CD14-positive monocyte (primary cell): ENCODE measurements at regions not wholly inside any gene's neighbourhood (a gene's known extent, or its start where the extent isn't known, plus 50 kb on each side); places are given as distances from the start of the nearest gene placed in this dataset.

Source experiments
- DNase-seq, 3 donors: peaks; one replicate each; pipeline ENCODE4 v3.0.0-alpha.2; 2011 to 2022
- H2AFZ ChIP-seq: 2 replicates; pipeline ENCODE4 v1.6.0; 2012; ENCODE audit warnings: mild to moderate bottlenecking, low read depth, low read length, inconsistent platforms; ENCODE audit not compliant: insufficient read depth, poor library complexity, severe bottlenecking
- H3K27ac ChIP-seq, 2 donors: 1 replicate in 1 of 2; 2 replicates in 1 of 2; pipeline ENCODE4 v1.5.1; 2012 to 2013; ENCODE audit warnings: low read length in 2 of 2, control low read depth in 1 of 2, inconsistent platforms in 1 of 2, low read depth in 1 of 2, mild to moderate bottlenecking in 1 of 2
- H3K27me3 ChIP-seq, 2 donors: one replicate each; pipeline versions ENCODE4 v1.6.0 to v1.6.1; 2011 to 2013; ENCODE audit warnings: low read length in 2 of 2; ENCODE audit not compliant: control insufficient read depth in 2 of 2, insufficient read depth in 2 of 2
- H3K36me3 ChIP-seq, 2 donors: replicated peaks in 1 of 2; 1 replicate in 1 of 2; 2 replicates in 1 of 2; pipeline versions ENCODE4 v1.5.1 to v1.6.1; 2012 to 2013; ENCODE audit warnings: low read length in 2 of 2, control low read depth in 1 of 2, inconsistent platforms in 1 of 2, mild to moderate bottlenecking in 1 of 2; ENCODE audit not compliant: insufficient read depth in 2 of 2, control insufficient read depth in 1 of 2
- H3K4me1 ChIP-seq, 2 donors: 1 replicate in 1 of 2; 2 replicates in 1 of 2; pipeline versions ENCODE4 v1.5.1 to v1.6.1; 2012 to 2013; ENCODE audit warnings: low read length in 2 of 2, control low read depth in 1 of 2, inconsistent platforms in 1 of 2, mild to moderate bottlenecking in 1 of 2, moderate library complexity in 1 of 2; ENCODE audit not compliant: insufficient read depth in 2 of 2, control insufficient read depth in 1 of 2
- H3K4me2 ChIP-seq: replicated peaks from 2 replicates; pipeline ENCODE3; 2012; ENCODE audit warnings: low read length, moderate library complexity, mild to moderate bottlenecking; ENCODE audit not compliant: poor library complexity, severe bottlenecking; ENCODE audit errors: extremely low read depth
- H3K4me3 ChIP-seq, 3 experiments: fragments of 200-600 bp in 1 of 3; sonication (generic) in 1 of 3; replicated peaks in 1 of 3; 1 replicate in 2 of 3; 2 replicates in 1 of 3; pipeline ENCODE4 v1.5.1; 2011 to 2013; ENCODE audit warnings: low read length in 3 of 3, mild to moderate bottlenecking in 3 of 3, control low read depth in 2 of 3, low read depth in 2 of 3, inconsistent platforms in 1 of 3, moderate library complexity in 1 of 3
- H3K79me2 ChIP-seq: 2 replicates; pipeline ENCODE4 v1.6.0; 2012; ENCODE audit warnings: mild to moderate bottlenecking, control low read depth, inconsistent platforms, low read length, moderate library complexity; ENCODE audit not compliant: insufficient read depth
- H3K9ac ChIP-seq: 2 replicates; pipeline ENCODE4 v1.6.0; 2017; ENCODE audit warnings: low read length, mild to moderate bottlenecking; ENCODE audit not compliant: insufficient read depth, poor library complexity, severe bottlenecking
- H3K9me3 ChIP-seq, 2 donors: replicated peaks in 1 of 2; 1 replicate in 1 of 2; 2 replicates in 1 of 2; pipeline versions ENCODE4 v1.5.1 to v1.6.1; 2012 to 2013; ENCODE audit warnings: low read length in 2 of 2, control low read depth in 1 of 2; ENCODE audit not compliant: control insufficient read depth in 1 of 2, insufficient read depth in 1 of 2
- H4K20me1 ChIP-seq: 2 replicates; pipeline ENCODE4 v1.6.0; 2012; ENCODE audit warnings: mild to moderate bottlenecking, low read length, control low read depth, moderate library complexity; ENCODE audit not compliant: insufficient read depth
- H3K27ac Mint-ChIP-seq, 7 donors: one replicate each; pipeline ENCODE4 v1.8.0; 2020; ENCODE audit warnings: mild to moderate bottlenecking in 7 of 7, mixed read lengths in 7 of 7, moderate library complexity in 6 of 7, inconsistent platforms in 2 of 7
- H3K27me3 Mint-ChIP-seq, 3 donors: one replicate each; pipeline ENCODE4 v1.8.0; 2021 to 2022; ENCODE audit warnings: low read depth in 3 of 3, mild to moderate bottlenecking in 3 of 3, mixed read lengths in 3 of 3, moderate library complexity in 3 of 3, inconsistent platforms in 1 of 3
- H3K36me3 Mint-ChIP-seq, 2 donors: one replicate each; pipeline ENCODE4 v1.8.0; 2020; ENCODE audit warnings: mixed read lengths in 2 of 2, inconsistent platforms in 1 of 2, mild to moderate bottlenecking in 1 of 2
- H3K4me1 Mint-ChIP-seq: one replicate; pipeline ENCODE4 v1.8.0; 2020; ENCODE audit warnings: mild to moderate bottlenecking, mixed read lengths
- H3K4me3 Mint-ChIP-seq, 2 donors: one replicate each; pipeline ENCODE4 v1.8.0; 2020; ENCODE audit warnings: mild to moderate bottlenecking in 2 of 2, mixed read lengths in 2 of 2, moderate library complexity in 1 of 2
- H3K9me3 Mint-ChIP-seq, 7 donors: one replicate each; pipeline ENCODE4 v1.8.0; 2020 to 2022; ENCODE audit warnings: mixed read lengths in 7 of 7, mild to moderate bottlenecking in 6 of 7, moderate library complexity in 6 of 7, inconsistent platforms in 2 of 7
- CTCF ChIP-seq: fragments of 200-600 bp; IDR thresholded peaks from one replicate; pipeline ENCODE4 v1.8.0; 2022; ENCODE audit warnings: antibody characterized with exemption, mild to moderate bottlenecking
- WGBS: methylation state at CpG from one replicate; pipeline ENCODE4 v1.1.5; 2013; ENCODE audit warnings: missing lambda C conversion rate; ENCODE audit not compliant: insufficient coverage; 5-methylcytosine and 5-hydroxymethylcytosine counted together
- intact Hi-C, 2 donors: fragments of 100-400 bp; cut with micrococcal nuclease; formaldehyde crosslinking; loops; one replicate each; pipeline versions ENCODE4 v1.15.0 to v1.15.1; 2023

- Histone ChIP-seq H2AFZ (no peak overlapping the region), H3K27ac (no peak overlapping the region), H3K36me3 (no peaks in the 10 kb centered on the region), H4K20me1 (no peaks in the 10 kb centered on the region), H3K4me1 (no peaks in the 10 kb centered on the region), H3K4me2 (no peak overlapping the region), H3K27me3 (no peaks in the 10 kb centered on the region), H3K9me3 (peaks cover 0 to 2% of the 10 kb centered on the region in 2 donors), H3K9ac (no peak overlapping the region), H3K79me2 (no peaks in the 10 kb centered on the region), H3K4me3 (no peak overlapping the region)
- Mint-ChIP-seq H3K9me3 (peaks cover 0 to 9% (median 3%) of the 10 kb centered on the region in 7 donors), H3K4me1 (no peaks in the 10 kb centered on the region), H3K4me3 (no peak overlapping the region), H3K27me3 (peaks cover 1 to 4% (median 2%) of the 10 kb centered on the region in 3 donors), H3K36me3 (no peaks in the 10 kb centered on the region), H3K27ac (no peak overlapping the region)
- TF ChIP-seq CTCF, result no peak
- DNase-seq, result no peak
- intact Hi-C loops, result no loop called here
- no CpG with 5 or more reads among the region's 2 CpGs for WGBS
Measured at GRCh38 chr13:33617055-33617454, 200.9 kb upstream of the RFC3 start.

GRCh38 chr13:33624253-33624652 lies 193.7 kb upstream of the RFC3 start:
- Histone ChIP-seq H2AFZ (no peak overlapping the region), H3K9me3 (no peaks in the 10 kb centered on the region), H3K27ac (no peak overlapping the region), H3K27me3 (no peaks in the 10 kb centered on the region), H3K36me3 (no peaks in the 10 kb centered on the region), H3K9ac (no peak overlapping the region), H3K4me3 (no peak overlapping the region), H4K20me1 (no peaks in the 10 kb centered on the region), H3K4me1 (no peaks in the 10 kb centered on the region), H3K4me2 (no peak overlapping the region), H3K79me2 (no peaks in the 10 kb centered on the region)
- no peak for TF ChIP-seq CTCF
- DNase-seq, result no peak
- Mint-ChIP-seq H3K27me3 (peaks cover 1 to 2% (median 2%) of the 10 kb centered on the region in 3 donors), H3K36me3 (no peaks in the 10 kb centered on the region), H3K4me3 (no peak overlapping the region), H3K27ac (no peak overlapping the region), H3K9me3 (peaks cover 0 to 9% (median 5%) of the 10 kb centered on the region in 7 donors), H3K4me1 (no peaks in the 10 kb centered on the region)
- intact Hi-C loops, result no loop called here
- no CpG with 5 or more reads among the region's 3 CpGs for WGBS
